ENCODE measurements at regions not wholly inside any gene's neighbourhood (a gene's known extent, or its start where the extent isn't known, plus 50 kb on each side); places are given as distances from the start of the nearest gene placed in this dataset.
"Not testable (repeated sequence)": the region's sequence is repeated elsewhere in the genome, so short reads cannot be mapped to it uniquely, and the experiment has no call there.

- no peak for DNase-seq
Measured at GRCh38 chr7:130850956-130851355, 116.9 kb upstream of the KLF14 start.

GRCh38 chr7:130852867-130853266, 118.9 kb upstream of the KLF14 start:
- DNase-seq, result no peak

DNA sequence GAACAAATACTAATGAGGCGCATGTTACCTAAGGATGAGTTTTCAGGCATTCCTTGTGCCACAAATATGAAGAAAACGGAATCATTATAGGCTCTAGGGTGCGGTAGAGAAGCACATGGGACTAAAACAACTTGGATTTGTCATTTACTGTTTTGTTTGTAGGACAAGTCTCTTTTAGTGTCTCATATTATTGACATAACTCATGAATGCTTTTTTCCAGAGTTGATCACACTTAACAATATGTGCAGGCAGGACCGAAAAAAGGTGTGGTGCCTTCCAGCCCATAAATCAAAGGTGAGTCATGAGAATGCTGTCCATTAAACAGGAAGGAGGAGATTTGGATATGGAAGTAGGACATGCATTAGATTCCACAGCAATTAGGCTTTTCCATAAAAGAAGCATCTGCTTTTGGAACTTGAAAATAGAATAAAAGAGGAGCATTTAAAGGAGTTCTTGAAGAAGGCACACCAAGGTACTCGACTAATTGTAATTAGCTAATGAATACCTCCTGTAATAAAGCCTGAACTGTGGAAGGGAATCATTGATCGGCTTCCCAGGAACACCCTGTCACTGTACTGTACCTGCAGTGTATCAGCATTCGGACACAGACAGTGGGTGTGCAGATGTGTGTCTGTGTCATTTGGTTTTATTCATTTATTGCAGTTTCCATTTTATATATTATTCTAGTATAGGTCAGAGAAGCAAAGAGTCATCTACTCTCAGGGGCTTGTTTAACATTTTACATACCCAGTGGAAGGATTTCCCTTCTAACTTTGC, 119.7 kb upstream of the KLF14 start:
- no peak for DNase-seq

GRCh38 chr7:130854481-130854880, 120.5 kb upstream of the KLF14 start:
- DNase-seq, result no peak

- no peak for DNase-seq
Measured at GRCh38 chr7:130856866-130857265, 122.9 kb upstream of the KLF14 start.

GRCh38 chr7:130860832-130861231, 126.8 kb upstream of the KLF14 start:
- not testable (repeated sequence) for DNase-seq

GRCh38 chr7:130865408-130866236, 131.6 kb upstream of the KLF14 start:
- DNase-seq, result no peak

DNA sequence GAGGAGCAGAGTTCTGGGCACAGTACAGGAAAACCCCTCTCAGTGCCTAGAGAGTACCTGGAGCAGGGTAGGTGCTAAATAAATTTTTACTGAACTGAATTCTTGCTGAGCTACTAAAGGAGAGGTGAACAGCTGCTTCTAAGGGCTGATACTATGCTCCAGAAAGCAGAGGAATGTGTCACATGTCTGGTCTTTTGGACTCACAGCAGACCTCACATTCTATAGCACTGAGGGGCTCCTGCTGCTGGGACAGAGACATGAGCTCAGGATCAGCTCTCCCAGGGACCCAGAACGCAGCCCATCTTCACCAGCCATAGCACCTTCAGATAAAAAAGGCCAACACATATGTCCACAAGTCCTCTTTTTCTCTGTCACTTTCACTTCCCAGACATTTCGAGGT, 133.0 kb upstream of the KLF14 start:
- DNase-seq, result no peak

DNA sequence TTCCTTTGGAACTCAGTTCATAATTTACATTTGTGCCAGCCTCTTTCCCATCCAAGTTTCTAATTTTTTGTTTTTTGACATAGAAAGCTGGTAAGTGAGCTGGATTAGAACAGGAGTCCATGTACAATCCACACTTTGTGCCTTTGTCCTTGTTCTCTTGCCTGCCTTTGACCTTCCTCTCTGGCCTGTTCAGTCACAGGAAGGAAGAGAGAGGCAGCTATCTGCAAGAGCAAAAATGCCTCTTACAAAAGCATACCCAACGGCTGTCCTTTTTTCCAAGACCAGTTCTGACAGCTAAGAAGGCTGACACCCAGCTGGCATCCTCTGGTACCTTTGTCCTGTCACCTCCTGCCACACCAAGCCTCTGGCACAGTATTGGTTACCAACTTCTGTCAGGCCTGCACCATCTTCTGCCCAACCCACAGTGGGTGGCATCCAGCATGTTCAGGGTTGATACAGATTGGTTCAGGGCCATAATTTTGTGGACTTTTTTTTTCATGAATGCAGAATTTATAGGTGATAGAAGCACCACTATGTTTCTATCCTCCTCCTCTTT, 133.7 kb upstream of the KLF14 start:
- DNase-seq, result no peak

- no peak for DNase-seq
Measured at GRCh38 chr7:130868139-130868538, 134.1 kb upstream of the KLF14 start.

GRCh38 chr7:130869918-130870317, 135.9 kb upstream of the KLF14 start:
- DNase-seq, result no peak

GRCh38 chr7:130872341-130872740, 138.3 kb upstream of the KLF14 start:
- no peak for DNase-seq

DNA sequence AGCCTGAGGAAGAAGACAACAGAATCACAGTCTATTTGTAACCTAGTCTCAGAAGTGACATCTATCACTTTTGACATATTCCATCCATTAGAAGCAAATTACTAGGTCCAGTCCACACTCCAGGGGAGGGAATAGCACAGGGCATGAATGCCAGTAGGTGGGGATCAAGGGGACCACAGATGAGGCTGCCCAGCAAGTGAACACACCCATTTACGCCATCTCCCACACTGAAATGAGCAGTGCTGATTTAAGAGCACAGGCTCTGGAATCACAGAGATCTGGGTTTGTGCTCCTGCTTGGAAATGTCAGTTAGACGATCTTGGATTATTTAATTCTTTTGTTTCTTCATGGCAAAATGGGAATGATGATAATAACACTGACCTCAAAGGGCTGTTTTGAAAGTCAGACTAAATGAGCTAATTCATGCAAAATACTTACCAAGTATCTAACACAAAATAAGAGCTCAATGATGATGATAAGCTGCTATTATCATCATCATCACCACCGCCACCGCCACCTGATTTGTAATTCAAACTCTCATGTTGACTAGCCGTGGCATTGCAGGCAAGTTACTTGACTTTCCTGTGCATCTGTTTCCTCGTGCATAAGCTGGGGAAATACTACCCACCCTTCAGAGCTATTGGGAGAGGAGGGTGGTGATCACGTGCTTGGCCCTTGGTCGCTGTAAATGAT, 138.9 kb upstream of the KLF14 start:
- no peak for DNase-seq

DNA sequence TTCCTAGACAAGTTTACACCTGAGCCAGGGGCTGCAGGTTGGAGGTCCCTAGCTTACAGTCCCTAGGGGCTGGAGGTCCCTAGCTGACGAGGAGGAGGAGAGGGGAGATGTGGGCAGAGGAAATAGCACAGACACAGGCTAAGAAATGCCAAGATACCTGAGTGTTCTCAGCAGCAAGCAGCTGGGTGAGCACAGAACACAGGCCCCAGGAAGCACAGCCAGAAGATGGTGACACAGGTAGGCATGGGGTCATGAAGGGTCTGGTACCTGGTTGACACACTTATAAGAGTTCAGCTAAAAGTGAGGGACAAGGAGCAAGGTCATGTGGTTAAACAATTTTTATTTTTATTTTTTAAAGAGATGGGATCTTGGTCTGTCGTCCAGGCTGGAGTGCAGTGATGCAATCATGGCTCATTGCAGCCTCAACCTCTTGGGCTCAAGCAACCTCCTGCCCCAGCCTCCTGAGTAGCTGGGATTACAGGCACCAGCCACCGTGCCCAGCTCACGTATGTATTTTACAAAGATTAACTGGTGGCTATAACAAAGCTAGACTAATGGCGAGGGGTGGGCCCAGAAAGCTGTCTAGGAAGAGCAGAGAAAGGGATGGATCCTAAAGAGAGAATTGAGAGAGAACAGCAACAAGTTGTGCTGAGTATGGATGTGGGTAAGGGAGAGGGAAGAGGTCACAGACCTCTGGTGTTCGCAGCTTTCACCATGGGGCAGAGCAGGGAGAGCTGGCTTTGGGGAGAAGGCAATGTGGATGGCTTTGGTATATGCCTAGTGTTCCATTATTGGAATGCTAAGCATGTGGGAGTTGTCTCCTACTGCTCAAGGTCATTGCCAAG, 140.3 kb upstream of the KLF14 start:
- no peak for DNase-seq

- DNase-seq, result peak; percentile 50
Measured at GRCh38 chr7:130875265-130875741, 141.3 kb upstream of the KLF14 start.

GRCh38 chr7:130875901-130876300, 141.9 kb upstream of the KLF14 start:
- DNase-seq, result no peak

- no peak for DNase-seq
Measured at GRCh38 chr7:130877236-130877990, 143.4 kb upstream of the KLF14 start.

DNA sequence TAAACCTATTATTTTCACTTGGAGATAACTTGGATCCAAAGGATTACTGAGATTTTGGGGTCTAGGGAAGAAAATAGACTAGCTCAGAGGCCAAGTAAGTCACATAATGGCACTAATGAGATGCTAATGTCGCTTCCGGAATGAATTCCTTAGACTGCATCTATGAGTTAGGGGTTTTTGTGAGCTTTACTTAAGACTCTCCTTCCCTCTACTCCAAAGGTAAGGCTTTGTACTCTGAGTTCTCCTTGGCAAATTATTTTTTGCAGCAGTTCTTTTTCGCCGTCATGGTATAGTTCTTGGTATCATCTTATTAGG, 143.9 kb upstream of the KLF14 start:
- no peak for DNase-seq

- no peak for DNase-seq
Measured at GRCh38 chr7:130878785-130879184, 144.8 kb upstream of the KLF14 start.

- DNase-seq, result no peak
Measured at GRCh38 chr7:130879191-130879590, 145.2 kb upstream of the KLF14 start.

GRCh38 chr7:130880668-130881067, 146.7 kb upstream of the KLF14 start:
- DNase-seq, result no peak
